ENCODE measurements at regions not wholly inside any gene's neighbourhood (a gene's known extent, or its start where the extent isn't known, plus 50 kb on each side); places are given as distances from the start of the nearest gene placed in this dataset.

DNA sequence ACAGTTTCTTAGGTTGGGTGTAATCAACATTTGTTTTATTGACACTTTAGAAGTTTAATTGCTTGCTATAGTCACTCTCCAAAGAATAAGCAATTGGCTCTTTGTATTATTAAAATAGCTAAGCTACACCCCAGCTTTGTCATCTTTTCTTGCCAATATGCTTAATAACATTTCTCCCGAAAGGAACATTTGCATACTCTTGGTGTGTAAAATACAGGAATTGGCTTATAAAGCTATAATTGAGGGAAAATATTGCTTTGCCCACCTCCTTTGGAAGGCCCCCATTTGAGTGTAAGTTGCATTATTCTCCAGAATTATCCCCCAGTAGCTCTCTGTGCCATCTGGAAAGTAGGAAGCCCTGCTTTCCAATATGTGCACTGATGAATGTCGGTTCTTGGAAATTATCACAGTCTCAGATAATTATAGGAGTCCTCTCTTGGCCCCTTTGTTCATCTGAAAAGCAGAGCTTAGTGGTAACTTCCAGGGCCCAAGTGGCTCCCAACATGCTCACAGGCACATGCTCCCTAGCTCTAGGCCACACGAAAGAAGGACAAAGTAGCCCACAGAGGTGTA lies 92.4 kb upstream of the B3GAT2 start:
- TF ChIP-seq, protein P1, sequence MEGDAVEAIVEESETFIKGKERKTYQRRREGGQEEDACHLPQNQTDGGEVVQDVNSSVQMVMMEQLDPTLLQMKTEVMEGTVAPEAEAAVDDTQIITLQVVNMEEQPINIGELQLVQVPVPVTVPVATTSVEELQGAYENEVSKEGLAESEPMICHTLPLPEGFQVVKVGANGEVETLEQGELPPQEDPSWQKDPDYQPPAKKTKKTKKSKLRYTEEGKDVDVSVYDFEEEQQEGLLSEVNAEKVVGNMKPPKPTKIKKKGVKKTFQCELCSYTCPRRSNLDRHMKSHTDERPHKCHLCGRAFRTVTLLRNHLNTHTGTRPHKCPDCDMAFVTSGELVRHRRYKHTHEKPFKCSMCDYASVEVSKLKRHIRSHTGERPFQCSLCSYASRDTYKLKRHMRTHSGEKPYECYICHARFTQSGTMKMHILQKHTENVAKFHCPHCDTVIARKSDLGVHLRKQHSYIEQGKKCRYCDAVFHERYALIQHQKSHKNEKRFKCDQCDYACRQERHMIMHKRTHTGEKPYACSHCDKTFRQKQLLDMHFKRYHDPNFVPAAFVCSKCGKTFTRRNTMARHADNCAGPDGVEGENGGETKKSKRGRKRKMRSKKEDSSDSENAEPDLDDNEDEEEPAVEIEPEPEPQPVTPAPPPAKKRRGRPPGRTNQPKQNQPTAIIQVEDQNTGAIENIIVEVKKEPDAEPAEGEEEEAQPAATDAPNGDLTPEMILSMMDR (IDR thresholded peaks at IDR 0.05), result no peak
- no peak for TF ChIP-seq POLR2A (IDR thresholded peaks at IDR 0.05)
- intact Hi-C loops (cut with DNase I; ENCODE audit: low total_unique reads), result no loop called here
- 74 to 85% methylated on average over 3 of the region's 3 CpGs for WGBS, 2 donors
- no peak overlapping the region for H3K4me3 ChIP-seq
- H3K27ac ChIP-seq, result no peak overlapping the region
- H3K36me3 ChIP-seq (ENCODE audit: low read depth, missing control alignments), result no peaks in the 10 kb centered on the region
- no peaks in the 10 kb centered on the region for H3K4me1 ChIP-seq
- H3K9me3 ChIP-seq, result no peaks in the 10 kb centered on the region
- no peaks in the 10 kb centered on the region for H3K27me3 ChIP-seq
- DNase-seq, result no peak

DNA sequence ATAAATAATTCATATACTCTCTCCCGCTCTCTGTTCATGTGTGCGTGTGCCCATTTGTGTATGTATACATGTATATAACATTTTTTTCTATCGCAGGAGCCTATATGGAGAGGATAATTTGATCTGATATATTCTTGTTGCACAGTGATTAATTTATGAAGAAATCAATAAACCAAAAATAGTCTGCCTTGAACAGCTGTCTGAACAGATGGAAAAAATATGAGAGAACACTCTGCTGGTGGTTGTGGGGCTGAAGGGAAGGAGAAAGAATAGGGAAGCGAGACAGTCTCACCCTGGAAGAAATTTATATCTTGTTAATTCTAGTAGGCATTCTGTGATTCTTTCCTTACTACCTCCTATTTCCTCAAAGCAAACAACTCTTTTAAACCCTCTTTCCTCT lies 96.6 kb upstream of the B3GAT2 start:
- WGBS, 2 donors, result 92 to 93% methylated on average over 4 of the region's 4 CpGs
- DNase-seq, result no peak
- Histone ChIP-seq H3K27ac (no peak overlapping the region), H3K4me3 (no peak overlapping the region), H3K4me1 (peaks cover 3% of the 10 kb centered on the region), H3K36me3 (ENCODE audit: low read depth, missing control alignments) (no peaks in the 10 kb centered on the region), H3K27me3 (no peaks in the 10 kb centered on the region), H3K9me3 (no peaks in the 10 kb centered on the region)
- TF ChIP-seq, protein P1 (IDR thresholded peaks at IDR 0.05), result no peak
- no peak for TF ChIP-seq POLR2A (IDR thresholded peaks at IDR 0.05)
- intact Hi-C loops (cut with DNase I; ENCODE audit: low total_unique reads), result no loop called here

DNA sequence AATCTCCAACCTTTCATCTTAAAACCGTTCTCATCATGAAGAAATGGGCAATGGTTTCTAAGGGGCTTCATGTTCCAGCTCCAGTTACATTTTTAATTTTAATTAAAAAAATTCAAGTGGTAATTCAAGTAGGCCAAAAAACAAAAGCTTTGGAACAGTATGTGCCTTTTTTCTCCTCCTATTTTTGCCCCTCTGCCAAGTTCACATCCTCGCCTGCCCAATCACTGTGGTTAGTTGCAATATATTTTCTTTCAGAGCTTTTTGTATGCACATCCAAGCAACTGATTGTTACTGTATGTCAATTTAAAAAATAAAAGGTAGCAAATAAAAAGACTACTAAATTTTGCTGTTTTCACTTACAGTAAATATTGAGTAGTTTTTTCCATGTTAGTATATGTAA lies 99.8 kb upstream of the B3GAT2 start:
- Histone ChIP-seq H3K36me3 (ENCODE audit: low read depth, missing control alignments) (no peaks in the 10 kb centered on the region), H3K27me3 (no peaks in the 10 kb centered on the region), H3K9me3 (no peaks in the 10 kb centered on the region), H3K27ac (no peak overlapping the region), H3K4me1 (peaks cover 3% of the 10 kb centered on the region), H3K4me3 (no peak overlapping the region)
- intact Hi-C loops (cut with DNase I; ENCODE audit: low total_unique reads), result no loop called here
- DNase-seq, result no peak
- TF ChIP-seq POLR2A (IDR thresholded peaks at IDR 0.05), result no peak
- TF ChIP-seq, protein P1 (IDR thresholded peaks at IDR 0.05), result no peak
- 16 to 51% methylated on average over 2 of the region's 2 CpGs for WGBS, 2 donors

DNA sequence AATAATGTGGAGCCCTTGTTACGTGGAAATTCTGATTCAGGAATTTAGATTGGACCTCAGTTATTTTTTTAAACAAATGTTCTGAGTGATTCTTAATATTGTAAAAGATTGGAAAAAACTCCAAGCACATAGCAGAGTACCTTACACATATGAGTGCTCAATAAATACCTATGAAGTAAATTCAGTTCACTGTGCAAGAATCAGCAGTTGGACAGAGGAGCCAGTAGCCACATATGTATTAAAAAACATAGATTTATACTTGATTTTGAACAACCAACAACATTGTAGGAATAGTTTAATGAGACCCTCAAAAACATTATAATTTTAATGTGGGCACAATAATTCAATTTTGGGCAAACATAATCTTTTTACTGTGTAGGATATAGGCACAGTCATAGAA lies 109.3 kb upstream of the B3GAT2 start:
- Histone ChIP-seq H3K4me1 (no peaks in the 10 kb centered on the region), H3K4me3 (no peak overlapping the region), H3K9me3 (no peaks in the 10 kb centered on the region), H3K36me3 (ENCODE audit: low read depth, missing control alignments) (no peaks in the 10 kb centered on the region), H3K27me3 (no peaks in the 10 kb centered on the region), H3K27ac (no peak overlapping the region)
- TF ChIP-seq, protein P1 (IDR thresholded peaks at IDR 0.05), result no peak
- no peak for TF ChIP-seq POLR2A (IDR thresholded peaks at IDR 0.05)
- no peak for DNase-seq
- intact Hi-C loops (cut with DNase I; ENCODE audit: low total_unique reads), result no loop called here
- WGBS, 2 donors, result 90 to 95% methylated on average over 1 of the region's 1 CpG

DNA sequence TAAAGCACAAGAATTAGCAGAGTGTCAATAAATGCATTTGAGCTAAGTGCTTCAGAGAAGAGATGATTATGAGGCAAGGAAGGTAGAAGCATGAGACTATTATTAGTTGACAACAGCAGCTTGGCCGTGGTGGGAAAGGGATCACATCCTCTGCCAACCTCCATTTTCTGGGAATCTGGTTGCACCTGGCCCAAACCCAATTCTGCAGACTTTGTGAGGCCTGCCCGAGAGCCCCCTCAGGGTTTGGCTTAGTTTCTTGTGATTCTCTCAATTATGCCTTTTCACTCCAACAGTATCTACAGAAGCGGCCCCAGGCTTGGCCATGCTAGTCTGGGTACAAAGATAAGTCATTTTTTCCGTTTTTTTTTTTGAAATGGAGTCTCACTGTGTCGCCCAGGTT lies 111.0 kb upstream of the B3GAT2 start:
- Histone ChIP-seq H3K27ac (no peak overlapping the region), H3K4me3 (no peak overlapping the region), H3K36me3 (ENCODE audit: low read depth, missing control alignments) (no peaks in the 10 kb centered on the region), H3K27me3 (no peaks in the 10 kb centered on the region), H3K4me1 (no peaks in the 10 kb centered on the region), H3K9me3 (no peaks in the 10 kb centered on the region)
- TF ChIP-seq, protein P1 (IDR thresholded peaks at IDR 0.05), result no peak
- no peak for TF ChIP-seq POLR2A (IDR thresholded peaks at IDR 0.05)
- DNase-seq, result no peak
- 61 to 74% methylated on average over 5 of the region's 5 CpGs for WGBS, 2 donors
- intact Hi-C loops (cut with DNase I; ENCODE audit: low total_unique reads), result no loop called here

All from testis (tissue), 2 donors.